ENCODE measurements at regions not wholly inside any gene's neighbourhood (a gene's known extent, or its start where the extent isn't known, plus 50 kb on each side); places are given as distances from the start of the nearest gene placed in this dataset.

DNA sequence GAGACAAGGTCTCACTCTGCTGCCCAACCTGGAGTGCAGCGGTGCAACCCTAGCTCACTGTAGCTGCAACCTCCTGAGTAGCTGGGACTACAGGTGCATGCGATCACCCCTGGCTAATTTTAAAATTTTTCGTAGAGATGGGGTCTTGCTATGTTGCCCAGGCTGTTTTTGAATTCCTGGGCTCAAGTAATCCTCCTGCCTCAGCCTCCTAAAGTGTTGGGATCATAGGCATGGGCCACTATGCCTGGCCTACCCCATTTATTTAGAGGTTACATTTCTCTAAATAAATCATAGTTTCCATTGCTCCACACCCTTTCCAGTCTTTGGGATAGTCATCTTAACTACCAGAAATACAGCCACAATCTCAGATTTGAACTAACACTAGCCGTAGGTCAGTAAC is 134.7 kb upstream of the CITED2 start:
- Histone ChIP-seq H3K9me3 (no peaks in the 10 kb centered on the region), H3K27ac (no peak overlapping the region), H3K4me1 (peaks cover 14% of the 10 kb centered on the region), H3K27me3 (no peaks in the 10 kb centered on the region), H3K36me3 (no peaks in the 10 kb centered on the region), H3K4me3 (no peak overlapping the region)
- TF ChIP-seq POLR2AphosphoS5 (IDR thresholded peaks at IDR 0.05) (no peak), EP300 (IDR thresholded peaks at IDR 0.05) (no peak), POLR2A (IDR thresholded peaks at IDR 0.05) (no peak), CTCF (IDR thresholded peaks at IDR 0.05) (no peak)
- 87% methylated on average over 4 of the region's 4 CpGs for WGBS
- DNase-seq (ENCODE audit: low spot score in 2 of 2): no peak

DNA sequence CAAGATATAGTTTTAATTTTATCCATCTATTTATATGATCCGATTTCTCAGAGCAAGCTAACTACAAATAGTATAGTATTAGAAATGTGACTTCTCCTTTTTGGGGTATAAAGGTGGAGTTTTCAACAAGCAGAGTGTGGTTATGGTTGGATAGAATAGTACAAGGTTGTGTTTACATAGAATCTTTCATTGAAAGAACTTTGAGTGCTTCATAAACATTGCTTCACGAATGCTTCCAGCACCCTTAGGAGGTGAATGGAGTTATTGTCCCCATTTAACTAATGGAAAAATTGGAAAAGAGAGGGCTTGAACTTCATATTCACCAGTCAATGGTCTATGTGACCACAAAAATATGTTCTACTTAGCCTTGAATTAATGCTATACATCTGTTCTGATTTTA is 134.1 kb upstream of the CITED2 start:
- H3K4me1 ChIP-seq: peaks cover 14% of the 10 kb centered on the region
- H3K27ac ChIP-seq: no peak overlapping the region
- no peaks in the 10 kb centered on the region for H3K9me3 ChIP-seq
- DNase-seq (ENCODE audit: low spot score in 2 of 2): no peak
- H3K36me3 ChIP-seq: no peaks in the 10 kb centered on the region
- 72% methylated on average over 2 of the region's 2 CpGs for WGBS
- no peak overlapping the region for H3K4me3 ChIP-seq
- TF ChIP-seq EP300 (IDR thresholded peaks at IDR 0.05) (no peak), POLR2A (IDR thresholded peaks at IDR 0.05) (no peak), CTCF (IDR thresholded peaks at IDR 0.05) (no peak), POLR2AphosphoS5 (IDR thresholded peaks at IDR 0.05) (no peak)
- no peaks in the 10 kb centered on the region for H3K27me3 ChIP-seq

DNA sequence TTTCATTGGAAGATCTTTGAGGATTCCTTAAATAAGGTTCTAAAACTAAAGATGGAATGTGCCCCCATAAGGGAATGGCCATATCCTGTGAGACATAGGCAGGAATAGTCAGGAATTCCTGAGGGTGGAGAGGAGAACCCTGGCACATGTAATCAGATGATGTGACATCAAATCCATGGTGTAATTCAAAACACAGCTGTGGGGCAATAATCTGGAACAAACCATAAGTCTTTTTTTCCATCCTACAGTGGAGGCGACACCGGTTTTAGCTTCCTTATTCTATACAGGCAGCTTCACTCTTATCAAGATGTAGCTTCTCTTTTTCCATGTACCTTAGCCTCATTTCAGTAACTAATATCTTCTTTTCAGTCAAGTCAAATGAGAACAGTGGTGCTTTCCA is 133.6 kb upstream of the CITED2 start:
- no peaks in the 10 kb centered on the region for H3K36me3 ChIP-seq
- WGBS: 66% methylated on average over 2 of the region's 2 CpGs
- no peak overlapping the region for H3K4me3 ChIP-seq
- H3K9me3 ChIP-seq: no peaks in the 10 kb centered on the region
- no peaks in the 10 kb centered on the region for H3K27me3 ChIP-seq
- TF ChIP-seq EP300 (IDR thresholded peaks at IDR 0.05): no peak
- no peak for TF ChIP-seq CTCF (IDR thresholded peaks at IDR 0.05)
- no peak for TF ChIP-seq POLR2AphosphoS5 (IDR thresholded peaks at IDR 0.05)
- no peak for TF ChIP-seq POLR2A (IDR thresholded peaks at IDR 0.05)
- H3K4me1 ChIP-seq: peaks cover 14% of the 10 kb centered on the region
- H3K27ac ChIP-seq: no peak overlapping the region
- no peak for DNase-seq (ENCODE audit: low spot score in 2 of 2)

- Histone ChIP-seq H3K4me1 (no peaks in the 10 kb centered on the region), H3K36me3 (no peaks in the 10 kb centered on the region), H3K9me3 (no peaks in the 10 kb centered on the region), H3K4me3 (no peak overlapping the region), H3K27me3 (no peaks in the 10 kb centered on the region), H3K27ac (no peak overlapping the region)
- TF ChIP-seq POLR2AphosphoS5 (IDR thresholded peaks at IDR 0.05): no peak
- no peak for TF ChIP-seq EP300 (IDR thresholded peaks at IDR 0.05)
- no peak for TF ChIP-seq CTCF (IDR thresholded peaks at IDR 0.05)
- TF ChIP-seq POLR2A (IDR thresholded peaks at IDR 0.05): no peak
- DNase-seq (ENCODE audit: low spot score in 2 of 2): no peak
- 87% methylated on average over 1 of the region's 1 CpG for WGBS
Observed at GRCh38 chr6:139500977-139501376, 126.5 kb upstream of the CITED2 start.

- Histone ChIP-seq H3K36me3 (no peaks in the 10 kb centered on the region), H3K4me1 (no peaks in the 10 kb centered on the region), H3K27me3 (no peaks in the 10 kb centered on the region), H3K27ac (no peak overlapping the region), H3K9me3 (no peaks in the 10 kb centered on the region), H3K4me3 (no peak overlapping the region)
- TF ChIP-seq POLR2A (IDR thresholded peaks at IDR 0.05) (no peak), POLR2AphosphoS5 (IDR thresholded peaks at IDR 0.05) (no peak), EP300 (IDR thresholded peaks at IDR 0.05) (no peak), CTCF (IDR thresholded peaks at IDR 0.05) (no peak)
- 95% methylated on average over 2 of the region's 2 CpGs for WGBS
- no peak for DNase-seq (ENCODE audit: low spot score in 2 of 2)
Observed at GRCh38 chr6:139498715-139499114, 124.3 kb upstream of the CITED2 start.
